Neural crest cell (in vitro differentiated cells): ENCODE measurements at regions not wholly inside any gene's neighbourhood (a gene's known extent, or its start where the extent isn't known, plus 50 kb on each side); places are given as distances from the start of the nearest gene placed in this dataset.

Experiments
- DNase-seq: peaks from one replicate; pipeline ENCODE4 v3.0.0; 2021; ENCODE audit warnings: low read depth, mixed read lengths, low spot score
- H3K27ac Mint-ChIP-seq: one replicate; pipeline ENCODE4 v1.8.0; 2021; ENCODE audit warnings: mild to moderate bottlenecking, mixed read lengths; ENCODE audit not compliant: unreplicated experiment
- H3K27me3 Mint-ChIP-seq: 2 replicates; pipeline ENCODE4 v1.8.0; 2021; ENCODE audit warnings: low read depth, mild to moderate bottlenecking, mixed read lengths
- H3K36me3 Mint-ChIP-seq: 2 replicates; pipeline ENCODE4 v1.8.0; 2021; ENCODE audit warnings: low read depth, mild to moderate bottlenecking, mixed read lengths
- H3K4me1 Mint-ChIP-seq: 2 replicates; pipeline ENCODE4 v1.8.0; 2021; ENCODE audit warnings: mixed read lengths
- H3K4me3 Mint-ChIP-seq: one replicate; pipeline ENCODE4 v1.8.0; 2021; ENCODE audit warnings: mild to moderate bottlenecking, mixed read lengths
- H3K9me3 Mint-ChIP-seq: 2 replicates; pipeline ENCODE4 v1.8.0; 2021; ENCODE audit warnings: mixed read lengths
- TF ChIP-seq, protein P1 (sequence below): fragments of 200-600 bp; sonication (generic); conservative IDR thresholded peaks from 2 replicates; pipeline ENCODE4 v1.5.0; 2021; ENCODE audit warnings: antibody characterized with exemption, mild to moderate bottlenecking

DNA sequence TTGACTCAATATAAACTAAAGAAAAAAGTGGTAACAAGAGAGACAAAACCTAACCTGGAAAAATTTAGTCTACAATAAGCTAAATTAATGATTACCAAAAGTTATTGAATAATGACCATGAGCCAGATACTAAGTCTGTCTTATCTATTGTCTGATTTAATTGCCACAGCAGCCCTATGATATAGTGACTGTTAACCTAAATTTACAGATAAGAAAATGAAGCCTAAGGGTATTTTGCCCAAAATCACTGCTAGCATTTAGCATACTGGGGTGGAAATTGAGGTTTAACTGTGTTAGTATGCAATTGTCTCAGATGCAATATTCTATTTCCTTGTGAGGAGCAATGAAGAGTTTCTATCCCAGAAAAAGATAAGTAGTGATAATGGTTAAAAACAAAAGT is 361.0 kb upstream of the EYS start:
- Mint-ChIP-seq H3K9me3 (peaks cover 7% of the 10 kb centered on the region), H3K4me3 (no peak overlapping the region), H3K27ac (no peak overlapping the region), H3K4me1 (no peaks in the 10 kb centered on the region), H3K36me3 (peaks cover 4% of the 10 kb centered on the region), H3K27me3 (no peaks in the 10 kb centered on the region)
- no peak for DNase-seq
- TF ChIP-seq, protein P1, sequence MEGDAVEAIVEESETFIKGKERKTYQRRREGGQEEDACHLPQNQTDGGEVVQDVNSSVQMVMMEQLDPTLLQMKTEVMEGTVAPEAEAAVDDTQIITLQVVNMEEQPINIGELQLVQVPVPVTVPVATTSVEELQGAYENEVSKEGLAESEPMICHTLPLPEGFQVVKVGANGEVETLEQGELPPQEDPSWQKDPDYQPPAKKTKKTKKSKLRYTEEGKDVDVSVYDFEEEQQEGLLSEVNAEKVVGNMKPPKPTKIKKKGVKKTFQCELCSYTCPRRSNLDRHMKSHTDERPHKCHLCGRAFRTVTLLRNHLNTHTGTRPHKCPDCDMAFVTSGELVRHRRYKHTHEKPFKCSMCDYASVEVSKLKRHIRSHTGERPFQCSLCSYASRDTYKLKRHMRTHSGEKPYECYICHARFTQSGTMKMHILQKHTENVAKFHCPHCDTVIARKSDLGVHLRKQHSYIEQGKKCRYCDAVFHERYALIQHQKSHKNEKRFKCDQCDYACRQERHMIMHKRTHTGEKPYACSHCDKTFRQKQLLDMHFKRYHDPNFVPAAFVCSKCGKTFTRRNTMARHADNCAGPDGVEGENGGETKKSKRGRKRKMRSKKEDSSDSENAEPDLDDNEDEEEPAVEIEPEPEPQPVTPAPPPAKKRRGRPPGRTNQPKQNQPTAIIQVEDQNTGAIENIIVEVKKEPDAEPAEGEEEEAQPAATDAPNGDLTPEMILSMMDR, result no peak

DNA sequence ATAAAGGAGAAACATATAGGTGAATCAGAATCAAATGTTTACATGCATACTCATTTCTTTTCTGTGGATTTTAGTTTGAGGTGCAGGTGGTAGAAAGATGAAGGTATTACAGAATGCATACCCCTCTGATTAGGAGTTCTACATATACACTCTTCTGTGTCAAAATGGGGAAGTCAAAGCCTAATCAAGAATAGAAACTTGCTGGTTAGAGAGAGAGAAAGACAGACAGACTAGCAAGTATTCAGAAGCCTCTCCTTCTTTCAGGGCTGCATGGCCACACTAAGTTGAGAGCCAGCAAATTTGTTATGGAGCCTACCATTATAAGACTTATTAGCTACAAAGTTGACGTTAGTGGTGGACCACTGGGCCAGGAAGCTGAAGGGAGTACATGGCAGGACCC is 358.3 kb upstream of the EYS start:
- TF ChIP-seq, protein P1, result no peak
- Mint-ChIP-seq H3K36me3 (peaks cover 4% of the 10 kb centered on the region), H3K4me1 (no peaks in the 10 kb centered on the region), H3K27ac (no peak overlapping the region), H3K9me3 (peaks cover 11% of the 10 kb centered on the region), H3K27me3 (no peaks in the 10 kb centered on the region), H3K4me3 (no peak overlapping the region)
- no peak for DNase-seq

DNA sequence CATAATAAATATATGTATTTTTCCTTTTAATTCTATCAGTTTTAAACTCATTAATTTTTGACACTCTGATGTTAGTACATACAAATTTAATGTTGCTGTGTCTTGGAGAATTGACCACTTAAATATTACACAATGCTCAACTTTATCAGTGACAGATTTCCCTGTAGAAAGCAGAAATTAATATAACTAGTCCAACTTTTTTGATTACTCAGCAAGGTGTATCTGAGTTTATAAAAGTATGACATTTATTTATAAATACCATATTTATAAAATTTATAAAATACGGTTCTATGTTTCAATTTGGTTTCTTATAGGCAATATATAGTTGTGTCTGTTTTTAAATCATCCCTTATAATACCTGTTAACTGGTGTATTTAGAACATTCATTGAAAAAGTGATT is 350.0 kb upstream of the EYS start:
- Mint-ChIP-seq H3K27me3 (no peaks in the 10 kb centered on the region), H3K9me3 (no peaks in the 10 kb centered on the region), H3K27ac (no peak overlapping the region), H3K4me3 (no peak overlapping the region), H3K36me3 (no peaks in the 10 kb centered on the region), H3K4me1 (no peaks in the 10 kb centered on the region)
- DNase-seq, result no peak
- TF ChIP-seq, protein P1, result no peak

DNA sequence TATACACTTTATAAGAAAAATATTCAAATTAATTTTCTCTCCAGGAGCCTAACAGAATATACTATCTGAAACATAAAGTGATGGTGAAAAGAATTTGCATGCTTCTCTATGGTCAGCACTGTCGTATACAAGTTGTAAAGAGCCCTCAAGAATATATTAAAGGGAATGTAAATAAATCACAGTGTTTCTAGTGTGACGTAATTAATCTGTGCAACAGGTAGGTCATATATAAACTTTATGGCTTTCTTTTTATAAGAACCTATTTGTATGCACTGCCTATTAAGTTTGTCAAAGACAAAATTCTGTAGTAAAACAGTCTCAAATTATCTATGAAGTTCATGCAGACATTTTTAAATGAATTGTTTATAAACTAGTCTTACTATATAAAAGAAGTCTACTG is 347.9 kb upstream of the EYS start:
- no peaks in the 10 kb centered on the region for H3K4me1 Mint-ChIP-seq
- no peak for DNase-seq
- H3K27me3 Mint-ChIP-seq, result no peaks in the 10 kb centered on the region
- TF ChIP-seq, protein P1, result no peak
- no peak overlapping the region for H3K27ac Mint-ChIP-seq
- H3K9me3 Mint-ChIP-seq, result no peaks in the 10 kb centered on the region
- no peaks in the 10 kb centered on the region for H3K36me3 Mint-ChIP-seq
- H3K4me3 Mint-ChIP-seq, result no peak overlapping the region

DNA sequence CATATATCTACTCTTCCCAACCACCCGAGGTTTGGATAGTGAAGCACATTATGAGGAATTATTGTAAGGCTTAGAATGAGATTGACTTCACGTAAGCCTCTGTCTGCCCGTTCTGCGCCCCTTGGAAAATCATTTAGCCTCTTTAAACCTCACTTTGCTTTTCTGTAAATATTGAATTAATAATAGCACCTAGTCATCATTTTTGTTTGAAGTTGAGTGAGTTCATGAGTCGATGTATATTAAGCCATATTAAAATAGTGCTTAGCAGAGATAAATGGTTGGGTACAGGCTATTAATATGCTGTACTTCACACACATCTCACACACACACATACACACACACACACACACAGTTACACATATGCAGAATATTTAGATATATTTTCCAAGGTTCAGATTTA is 344.8 kb upstream of the EYS start:
- no peak for DNase-seq
- no peak overlapping the region for H3K4me3 Mint-ChIP-seq
- H3K27ac Mint-ChIP-seq, result no peak overlapping the region
- H3K9me3 Mint-ChIP-seq, result no peaks in the 10 kb centered on the region
- TF ChIP-seq, protein P1, result no peak
- H3K27me3 Mint-ChIP-seq, result no peaks in the 10 kb centered on the region
- H3K36me3 Mint-ChIP-seq, result no peaks in the 10 kb centered on the region
- no peaks in the 10 kb centered on the region for H3K4me1 Mint-ChIP-seq
